Spleen (tissue), 7 donors: ENCODE measurements at regions not wholly inside any gene's neighbourhood (a gene's known extent, or its start where the extent isn't known, plus 50 kb on each side); places are given as distances from the start of the nearest gene placed in this dataset.

Experiments
- CTCF ChIP-seq, 11 experiments: fragments of 200-600 bp in 7 of 11; fragments of 450-650 bp in 4 of 11; sonication (generic) in 4 of 11; IDR thresholded peaks in 8 of 11; conservative IDR thresholded peaks in 3 of 11; 1 replicate in 7 of 11; 2 replicates in 4 of 11; pipeline versions ENCODE4 v1.4.0 to v1.8.0; 2016 to 2021; ENCODE audit warnings: antibody characterized with exemption in 11 of 11, inconsistent platforms in 4 of 11, mild to moderate bottlenecking in 1 of 11
- POLR2A ChIP-seq, 3 donors: fragments of 450-650 bp; IDR thresholded peaks; one replicate each; pipeline ENCODE4 v1.5.1; 2017; ENCODE audit warnings: antibody characterized with exemption in 3 of 3, mild to moderate bottlenecking in 1 of 3
- donor health status: DM: no; HTN: no; CAD: no; lungs with moderate emphysema.
- donor health status: DM: no; HTN: no; CAD: no.
- donor health status: DM: no; HTN: no; CAD: no.

DNA sequence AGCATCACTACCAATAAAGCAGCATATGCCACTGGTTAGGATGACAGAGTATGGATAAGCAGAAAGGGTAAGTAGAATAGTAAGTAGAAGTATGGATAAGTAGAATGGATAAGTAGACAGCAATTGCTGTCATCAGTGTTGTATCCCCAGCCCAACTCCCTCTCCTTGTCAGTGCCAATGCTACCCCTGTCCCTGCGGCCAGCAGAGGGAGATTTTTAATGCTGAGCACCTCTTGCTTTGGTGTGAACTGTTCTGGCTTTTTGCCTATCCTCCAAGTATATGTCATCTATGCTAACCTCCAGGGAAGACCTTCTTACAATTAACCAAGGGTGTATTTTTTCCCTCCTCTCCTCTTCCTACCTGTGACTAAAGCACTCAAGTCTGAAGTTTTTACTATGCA is 136.7 kb upstream of the SPHKAP start:
- TF ChIP-seq CTCF (IDR thresholded peaks at IDR 0.05 in 8 of 11, conservative IDR thresholded peaks at IDR 0.05 in 3 of 11), result peak in 3 of 11 experiments; percentile 13 to 27 (median 18)
- no peak for TF ChIP-seq POLR2A (IDR thresholded peaks at IDR 0.05)
